Gastroesophageal sphincter (tissue), 4 donors: ENCODE measurements at regions not wholly inside any gene's neighbourhood (a gene's known extent, or its start where the extent isn't known, plus 50 kb on each side); places are given as distances from the start of the nearest gene placed in this dataset.
"Not testable (repeated sequence)": the region's sequence is repeated elsewhere in the genome, so short reads cannot be mapped to it uniquely, and the experiment has no call there.

Experiments
- ATAC-seq: fragments of 150-250 bp; one replicate; pipeline ENCODE4 v1.9.1; 2016; ENCODE audit warnings: mild to moderate bottlenecking, moderate library complexity
- H3K27ac ChIP-seq, 4 donors: fragments of 200-600 bp; sonication (generic) in 3 of 4; 1 replicate in 3 of 4; 2 replicates in 1 of 4; pipeline ENCODE4 v1.5.1; 2016 to 2019
- H3K27me3 ChIP-seq: fragments of 200-600 bp; sonication (generic); one replicate; pipeline ENCODE4 v1.5.1; 2019
- H3K36me3 ChIP-seq, 2 donors: fragments of 200-600 bp; sonication (generic); one replicate each; pipeline ENCODE4 v1.5.1; 2019; ENCODE audit warnings: control low read depth in 1 of 2
- H3K4me1 ChIP-seq, 3 donors: fragments of 200-600 bp; sonication (generic); 1 replicate in 2 of 3; 2 replicates in 1 of 3; pipeline ENCODE4 v1.5.1; 2016 to 2019; ENCODE audit warnings: control low read depth in 2 of 3
- H3K4me3 ChIP-seq, 2 donors: fragments of 200-600 bp; sonication (generic); one replicate each; pipeline ENCODE4 v1.5.1; 2019; ENCODE audit warnings: mild to moderate bottlenecking in 1 of 2, moderate library complexity in 1 of 2
- H3K9me3 ChIP-seq, 3 donors: fragments of 200-600 bp; sonication (generic); one replicate each; pipeline ENCODE4 v1.5.1; 2017 to 2019; ENCODE audit warnings: control low read depth in 2 of 3
- CTCF ChIP-seq, 4 experiments: fragments of 200-600 bp in 2 of 4; fragments of 450-650 bp in 2 of 4; sonication (generic) in 1 of 4; IDR thresholded peaks; one replicate each; pipeline ENCODE4 v1.5.1; 2017 to 2019; ENCODE audit warnings: antibody characterized with exemption in 4 of 4, mild to moderate bottlenecking in 2 of 4, moderate library complexity in 2 of 4
- EP300 ChIP-seq: sonication (generic); formaldehyde crosslinking; IDR thresholded peaks from one replicate; pipeline ENCODE4 v1.6.1; 2017; ENCODE audit warnings: antibody characterized with exemption, mild to moderate bottlenecking
- POLR2A ChIP-seq, 2 donors: fragments of 450-650 bp; IDR thresholded peaks; one replicate each; pipeline ENCODE4 v1.6.1; 2017; ENCODE audit warnings: antibody characterized with exemption in 2 of 2, mild to moderate bottlenecking in 2 of 2, moderate library complexity in 1 of 2
- POLR2AphosphoS5 ChIP-seq: sonication (generic); formaldehyde crosslinking; IDR thresholded peaks from one replicate; pipeline ENCODE4 v1.6.1; 2017; ENCODE audit warnings: antibody characterized with exemption
- WGBS, 2 donors: methylation state at CpG; one replicate each; pipeline ENCODE4 v1.1.5; 2018; ENCODE audit warnings: low coverage in 1 of 2; 5-methylcytosine and 5-hydroxymethylcytosine counted together

GRCh38 chr2:21779786-21780185 lies 656.0 kb downstream of the TDRD15 start:
- WGBS, 2 donors: 88 to 100% methylated on average over 1 of the region's 1 CpG
- no peak for TF ChIP-seq CTCF (IDR thresholded peaks at IDR 0.05)
- no peak for TF ChIP-seq POLR2AphosphoS5
- no peak for TF ChIP-seq EP300
- no peak for TF ChIP-seq POLR2A (IDR thresholded peaks at IDR 0.05)
- H3K27ac ChIP-seq: no peak overlapping the region
- no peaks in the 10 kb centered on the region for H3K9me3 ChIP-seq
- no peaks in the 10 kb centered on the region for H3K27me3 ChIP-seq
- no peaks in the 10 kb centered on the region for H3K36me3 ChIP-seq
- no peak for ATAC-seq
- no peak overlapping the region for H3K4me3 ChIP-seq
- no peaks in the 10 kb centered on the region for H3K4me1 ChIP-seq

- Histone ChIP-seq H3K4me3 (no peak overlapping the region), H3K4me1 (no peaks in the 10 kb centered on the region), H3K9me3 (no peaks in the 10 kb centered on the region), H3K36me3 (no peaks in the 10 kb centered on the region), H3K27me3 (no peaks in the 10 kb centered on the region), H3K27ac (no peak overlapping the region)
- 51 to 89% methylated on average over 2 of the region's 2 CpGs for WGBS, 2 donors
- TF ChIP-seq POLR2A (IDR thresholded peaks at IDR 0.05) (no peak), POLR2AphosphoS5 (no peak), CTCF (IDR thresholded peaks at IDR 0.05) (no peak), EP300 (no peak)
- no peak for ATAC-seq
Measured at GRCh38 chr2:21781962-21782361, 658.2 kb downstream of the TDRD15 start.

GRCh38 chr2:21782866-21783265 lies 659.1 kb downstream of the TDRD15 start:
- Histone ChIP-seq H3K27me3 (no peaks in the 10 kb centered on the region), H3K9me3 (no peaks in the 10 kb centered on the region), H3K36me3 (no peaks in the 10 kb centered on the region), H3K27ac (no peak overlapping the region), H3K4me1 (no peaks in the 10 kb centered on the region), H3K4me3 (no peak overlapping the region)
- no peak for ATAC-seq
- TF ChIP-seq EP300: no peak
- no peak for TF ChIP-seq CTCF (IDR thresholded peaks at IDR 0.05)
- TF ChIP-seq POLR2A (IDR thresholded peaks at IDR 0.05): no peak
- no peak for TF ChIP-seq POLR2AphosphoS5
- WGBS, 2 donors: 64 to 81% methylated on average over 6 of the region's 6 CpGs

- 67 to 70% methylated on average over 1 of the region's 1 CpG for WGBS, 2 donors
- ATAC-seq: no peak
Measured at GRCh38 chr2:21787941-21788340, 664.2 kb downstream of the TDRD15 start.

GRCh38 chr2:21790311-21790710 lies 666.5 kb downstream of the TDRD15 start:
- not testable (repeated sequence) for H3K4me3 ChIP-seq, H3K27me3 ChIP-seq, H3K9me3 ChIP-seq, H3K4me1 ChIP-seq, ATAC-seq, H3K36me3 ChIP-seq, H3K27ac ChIP-seq
- 52 to 72% methylated on average over 5 to 6 of the region's 6 CpGs for WGBS, 2 donors

More at GRCh38 chr2:21787941-21788340, 664.2 kb downstream of the TDRD15 start:
- Histone ChIP-seq H3K27ac (no peak overlapping the region), H3K27me3 (no peaks in the 10 kb centered on the region), H3K4me3 (no peak overlapping the region), H3K36me3 (no peaks in the 10 kb centered on the region), H3K4me1 (no peaks in the 10 kb centered on the region), H3K9me3 (no peaks in the 10 kb centered on the region)
- TF ChIP-seq POLR2AphosphoS5: no peak
- no peak for TF ChIP-seq CTCF (IDR thresholded peaks at IDR 0.05)
- TF ChIP-seq POLR2A (IDR thresholded peaks at IDR 0.05): no peak
- TF ChIP-seq EP300: no peak

GRCh38 chr2:21792571-21792970 lies 668.8 kb downstream of the TDRD15 start:
- no peak overlapping the region for H3K4me3 ChIP-seq
- H3K4me1 ChIP-seq: no peaks in the 10 kb centered on the region
- H3K36me3 ChIP-seq: no peaks in the 10 kb centered on the region
- ATAC-seq: no peak
- TF ChIP-seq POLR2AphosphoS5 (no peak), EP300 (no peak), POLR2A (IDR thresholded peaks at IDR 0.05) (no peak), CTCF (IDR thresholded peaks at IDR 0.05) (no peak)
- H3K9me3 ChIP-seq: no peaks in the 10 kb centered on the region
- H3K27ac ChIP-seq: no peak overlapping the region
- H3K27me3 ChIP-seq: no peaks in the 10 kb centered on the region
